HG03064 (cell line): ENCODE measurements at regions not wholly inside any gene's neighbourhood (a gene's known extent, or its start where the extent isn't known, plus 50 kb on each side); places are given as distances from the start of the nearest gene placed in this dataset.

Source experiments
- ATAC-seq: cut with Tn5 transposase; IDR thresholded peaks from one replicate; pipeline ENCODE4 v1.9.1; 2021; ENCODE audit warnings: low read depth; ENCODE audit not compliant: unreplicated experiment

DNA sequence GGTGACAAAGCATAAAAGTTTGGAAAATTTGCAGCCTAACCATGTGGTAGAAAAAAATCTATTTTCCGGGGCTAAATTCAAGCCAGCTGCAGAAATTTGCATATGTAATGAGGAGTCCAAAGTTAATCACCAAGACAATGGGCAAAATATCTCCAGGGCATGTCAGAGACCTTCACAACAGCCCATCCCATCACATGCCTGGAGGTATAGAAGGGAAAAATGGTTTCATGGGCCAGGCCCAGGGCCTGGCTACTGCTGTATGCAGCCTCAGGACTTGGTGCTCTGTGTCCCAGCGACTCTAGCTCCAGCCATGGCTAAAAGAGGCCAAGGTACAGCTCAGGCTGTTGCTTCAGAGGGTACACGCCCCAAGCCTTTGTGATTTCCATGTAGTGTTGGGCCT lies 655.8 kb upstream of the MGAT4C start:
- no peak for ATAC-seq

DNA sequence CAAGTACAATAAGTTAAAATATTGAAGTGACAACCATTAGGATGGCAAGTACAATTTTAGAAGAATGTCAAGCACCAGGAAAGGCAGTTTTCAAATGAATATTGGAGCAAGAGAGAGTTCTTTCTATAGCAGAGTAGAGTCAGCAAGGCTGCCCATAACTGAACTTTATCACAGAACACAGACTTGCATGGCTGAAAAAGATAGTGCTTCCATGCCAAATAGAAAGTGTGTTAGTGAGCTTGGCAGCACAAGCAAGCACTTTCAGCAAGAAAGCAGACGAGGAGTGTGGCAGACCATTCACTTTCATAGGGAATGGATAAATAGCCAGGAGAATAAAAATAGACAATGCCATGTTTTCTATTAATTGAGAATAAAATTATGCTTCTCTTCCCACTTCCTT lies 647.0 kb upstream of the MGAT4C start:
- no peak for ATAC-seq

DNA sequence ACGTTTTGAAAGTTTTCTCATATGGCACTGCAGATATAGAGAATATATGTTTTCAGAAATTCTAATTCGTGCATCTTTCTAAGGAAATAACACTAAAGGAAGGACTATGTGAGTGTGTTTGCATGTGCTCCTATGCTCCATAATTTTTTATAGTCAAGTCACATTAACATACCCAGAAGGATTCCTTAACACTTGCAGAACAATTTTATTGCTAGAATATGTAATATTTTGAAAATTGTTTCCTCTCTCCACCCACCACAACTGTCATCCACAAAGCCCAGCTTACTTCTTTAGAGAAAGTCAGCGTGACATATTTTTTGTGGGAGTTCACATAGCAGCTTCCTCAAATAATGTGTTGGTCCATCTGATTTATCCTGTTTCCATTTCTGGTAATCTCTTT lies 604.6 kb upstream of the MGAT4C start:
- ATAC-seq = no peak

DNA sequence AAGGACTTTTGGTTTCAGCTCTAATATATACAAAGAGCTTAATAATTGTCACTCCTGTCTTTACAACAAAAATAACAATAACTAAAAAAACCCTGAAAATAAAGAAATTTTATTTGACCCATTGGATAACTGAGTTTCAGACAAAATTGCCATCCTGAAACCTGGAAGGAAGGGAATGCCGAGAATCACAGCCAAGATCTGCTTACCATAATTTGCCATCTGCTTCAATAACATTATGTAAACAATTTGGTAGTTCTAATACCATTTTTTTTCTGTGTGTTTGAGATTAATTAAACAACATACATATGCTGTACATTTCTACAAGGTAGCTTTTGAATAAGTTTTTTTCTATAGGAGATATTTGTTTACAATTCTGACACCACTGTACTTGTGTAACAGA lies 596.3 kb upstream of the MGAT4C start:
- no peak for ATAC-seq

DNA sequence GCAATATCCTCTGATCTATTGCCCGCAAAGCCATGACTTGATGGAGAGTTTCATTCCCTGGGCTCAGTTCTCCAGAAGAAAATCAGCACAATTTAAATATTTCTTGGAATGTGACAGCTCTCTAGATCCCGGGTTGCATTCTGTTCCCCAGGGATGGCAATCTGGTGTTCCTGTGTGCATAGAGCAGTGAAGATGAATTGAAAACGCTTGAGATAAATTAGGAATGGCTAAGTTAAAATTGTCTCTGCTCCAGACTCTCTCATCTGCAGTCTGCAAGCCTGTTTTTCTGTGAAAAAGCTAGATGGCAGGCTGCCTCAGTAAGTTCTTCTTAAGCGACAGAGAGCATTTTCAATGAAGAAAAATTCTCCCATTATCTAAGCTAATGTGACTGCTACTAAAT lies 582.5 kb upstream of the MGAT4C start:
- ATAC-seq = no peak

DNA sequence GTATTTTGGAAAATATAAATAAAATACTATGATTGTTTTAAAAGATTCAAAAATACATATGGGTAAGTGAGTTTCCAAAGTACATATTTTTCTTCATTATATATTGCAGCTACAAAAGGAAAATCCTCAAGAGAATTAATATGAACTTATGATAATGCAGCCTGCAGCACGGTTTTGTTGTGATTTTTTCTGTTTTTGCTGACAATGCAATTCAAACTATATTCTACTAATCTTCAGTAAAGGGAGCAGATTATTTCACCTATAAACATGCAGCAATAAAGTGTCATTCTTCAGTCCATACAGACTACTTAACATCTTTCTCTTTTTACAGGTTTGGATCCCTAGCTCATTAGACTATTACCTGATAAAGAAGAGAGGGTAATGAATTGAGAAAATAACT lies 582.1 kb upstream of the MGAT4C start:
- ATAC-seq = no peak

DNA sequence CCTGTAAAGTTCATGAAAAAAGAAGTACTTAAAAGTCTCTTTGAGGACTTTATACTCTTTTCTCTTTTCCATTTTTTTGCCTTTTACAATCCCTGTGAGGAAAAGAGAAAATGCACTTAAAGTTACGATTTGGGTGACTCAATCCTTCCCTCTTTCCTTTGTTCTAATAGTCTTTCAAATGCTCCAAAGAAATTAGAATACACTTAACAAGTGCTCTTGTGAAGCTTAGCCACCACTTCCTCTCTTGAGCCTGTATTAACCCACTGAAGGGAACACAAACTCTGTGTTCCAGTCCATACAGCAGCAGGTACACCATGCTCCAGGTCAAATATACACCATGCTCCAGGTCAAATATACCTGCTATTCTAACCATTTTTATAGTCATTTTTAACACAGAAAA lies 581.1 kb upstream of the MGAT4C start:
- no peak for ATAC-seq

DNA sequence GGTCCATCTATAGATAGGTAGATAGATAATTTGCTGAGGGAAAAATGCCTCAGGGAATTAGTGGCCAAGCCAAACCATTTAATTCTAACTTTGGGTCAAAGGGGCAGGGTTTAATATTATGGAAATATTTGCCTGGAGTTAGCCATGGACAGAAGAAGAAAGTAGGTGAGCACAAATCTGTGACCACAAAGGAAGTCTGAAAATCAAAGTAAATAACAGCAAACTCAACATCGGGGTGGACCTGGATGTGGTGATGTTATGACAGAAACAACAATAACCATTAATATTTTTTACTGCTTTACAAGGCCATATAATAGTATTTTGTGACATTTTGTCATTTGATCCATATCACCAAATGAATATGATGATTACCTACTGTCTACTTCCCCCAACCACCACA lies 578.0 kb upstream of the MGAT4C start:
- no peak for ATAC-seq

DNA sequence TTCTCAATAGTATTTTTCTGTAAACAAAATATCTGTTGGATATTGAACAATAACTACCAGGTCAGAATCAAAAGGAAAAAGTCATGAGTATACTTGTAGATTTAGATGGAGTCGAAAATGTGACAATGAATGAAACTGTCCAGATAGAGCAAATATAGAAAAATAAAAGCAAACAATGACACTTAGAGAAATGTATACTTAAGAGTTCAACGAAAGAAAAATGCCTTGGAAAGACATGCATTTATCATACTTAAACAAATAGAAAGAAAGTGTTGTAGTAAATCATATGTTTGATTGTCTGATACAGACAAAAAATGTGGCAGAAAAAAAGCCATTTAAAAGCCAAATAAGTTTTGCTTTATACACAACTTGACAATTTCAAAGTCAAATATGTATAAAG lies 571.2 kb upstream of the MGAT4C start:
- ATAC-seq = no peak

DNA sequence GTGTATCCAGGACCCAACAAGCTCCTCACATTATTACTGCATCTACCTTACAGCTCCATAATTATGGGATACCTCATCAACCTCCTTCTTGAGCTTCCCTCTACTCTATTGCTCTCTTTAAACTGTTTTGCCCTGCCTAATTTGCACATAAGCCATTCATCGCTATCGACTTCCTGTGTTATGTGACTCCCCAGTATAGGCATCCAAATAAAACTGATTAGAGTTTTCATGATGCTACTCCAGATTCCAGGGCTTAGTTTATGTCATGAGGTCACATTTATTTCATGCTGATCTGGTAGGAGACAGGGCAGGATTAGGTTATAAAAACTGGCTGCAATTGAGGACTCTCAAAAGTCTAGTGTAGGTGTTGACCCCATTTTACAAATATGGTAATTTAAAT lies 569.9 kb upstream of the MGAT4C start:
- no peak for ATAC-seq

DNA sequence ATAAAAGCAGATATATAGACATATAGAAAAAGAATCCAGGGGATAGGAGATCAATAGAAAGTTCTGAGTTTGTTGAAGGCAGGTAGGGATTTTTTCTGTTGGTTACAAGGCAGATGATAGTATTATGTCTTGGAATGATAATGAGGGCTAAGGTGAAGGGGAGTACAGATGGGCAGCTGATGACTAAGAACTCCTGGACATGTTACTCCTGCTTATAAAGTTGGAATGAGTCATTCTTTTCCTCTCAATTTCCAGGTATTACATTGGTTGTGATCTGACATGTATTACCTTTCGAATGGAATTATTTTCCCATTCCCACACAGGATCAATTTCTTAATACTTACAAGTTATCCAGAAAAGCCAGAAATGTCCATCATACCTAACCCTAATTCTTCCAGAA lies 545.2 kb upstream of the MGAT4C start:
- no peak for ATAC-seq

DNA sequence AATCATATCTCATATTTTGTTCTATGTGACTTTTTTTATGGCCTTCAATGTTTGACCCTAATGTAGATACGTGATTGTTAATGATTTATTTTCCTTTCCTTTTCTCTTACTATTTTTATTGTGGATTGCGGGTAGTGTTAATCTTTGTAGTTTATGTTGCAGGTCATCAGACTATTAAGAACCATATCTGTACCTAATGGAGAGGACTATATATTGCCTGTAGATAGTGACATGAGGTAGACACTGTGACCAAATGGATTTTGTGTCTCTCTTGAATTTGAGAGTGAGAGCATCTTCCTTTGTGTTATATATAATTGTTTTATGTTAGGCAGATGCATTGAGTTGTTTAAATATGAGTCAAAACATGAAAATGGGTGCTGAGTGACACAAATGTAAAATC lies 543.4 kb upstream of the MGAT4C start:
- ATAC-seq = no peak

DNA sequence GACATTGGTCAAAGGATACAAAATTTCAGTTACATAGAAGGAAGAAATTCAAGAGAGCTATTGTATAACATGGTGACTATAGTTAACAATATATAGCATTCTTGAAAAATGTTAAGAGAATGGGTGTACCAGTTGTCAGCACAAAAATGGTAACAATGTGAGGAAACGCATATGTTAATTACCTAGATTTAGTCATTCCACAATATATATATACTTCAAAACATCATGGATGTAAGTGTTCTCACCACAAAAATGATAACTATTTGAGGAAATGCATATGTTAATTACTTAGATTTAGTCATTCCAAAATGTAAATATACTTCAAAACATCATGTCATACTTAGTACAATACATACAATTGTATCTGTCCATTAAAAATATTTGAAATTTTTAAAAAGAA lies 540.4 kb upstream of the MGAT4C start:
- no peak for ATAC-seq

DNA sequence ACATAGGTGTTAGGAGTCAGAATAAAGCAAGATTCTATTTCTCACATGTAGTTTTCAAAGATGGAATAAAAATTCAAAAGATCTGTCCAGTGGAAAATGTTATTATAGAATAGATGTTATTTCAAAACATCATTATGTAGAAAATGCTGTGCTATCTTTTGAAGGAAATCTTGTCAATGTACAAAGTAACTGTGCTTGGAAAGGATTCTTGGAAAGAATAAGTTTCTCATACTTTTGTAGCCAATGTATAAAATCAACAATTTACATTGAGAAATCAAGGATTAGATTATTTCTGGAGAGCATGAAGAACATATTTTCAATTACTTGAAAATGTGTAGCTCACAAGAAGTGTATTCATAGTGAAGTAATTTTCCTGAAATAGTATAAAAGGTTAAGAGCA lies 532.5 kb upstream of the MGAT4C start:
- no peak for ATAC-seq

DNA sequence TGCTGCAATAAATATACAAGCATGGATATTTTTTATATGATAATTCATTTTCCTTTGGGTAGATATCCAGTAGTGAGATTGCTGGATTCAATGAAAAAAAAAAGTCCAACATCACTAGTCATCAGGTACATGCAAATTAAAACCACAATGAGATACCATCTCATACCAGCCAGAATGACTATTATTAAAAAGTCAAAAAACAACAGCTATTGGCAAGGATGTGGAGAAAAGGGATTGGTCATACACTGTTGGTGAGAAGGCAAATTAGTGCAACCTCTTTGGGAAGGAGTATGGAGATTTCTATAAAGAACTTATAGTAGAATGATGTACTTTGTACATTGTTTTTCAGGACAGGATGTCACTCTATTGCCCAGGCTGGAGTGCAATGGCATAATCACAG lies 531.2 kb upstream of the MGAT4C start:
- no peak for ATAC-seq

DNA sequence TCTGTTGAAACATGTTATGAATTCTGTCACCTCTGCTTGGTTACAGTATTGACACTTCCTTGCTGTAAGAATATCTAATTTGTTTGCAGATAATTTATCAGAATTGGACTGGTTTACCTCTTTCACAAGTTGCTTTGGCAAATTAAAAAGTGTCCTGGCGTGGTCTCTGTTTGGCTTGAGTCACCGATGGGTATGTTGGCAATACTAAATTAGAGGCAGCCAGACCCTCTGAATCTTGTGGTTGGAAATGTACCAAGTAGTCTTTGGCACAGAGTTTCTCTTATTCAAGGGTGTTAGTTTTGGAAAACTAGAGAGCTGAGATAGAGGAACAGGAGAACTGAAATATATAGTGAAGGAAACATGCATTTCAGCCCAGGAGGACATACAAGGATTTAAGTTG lies 521.1 kb upstream of the MGAT4C start:
- no peak for ATAC-seq

DNA sequence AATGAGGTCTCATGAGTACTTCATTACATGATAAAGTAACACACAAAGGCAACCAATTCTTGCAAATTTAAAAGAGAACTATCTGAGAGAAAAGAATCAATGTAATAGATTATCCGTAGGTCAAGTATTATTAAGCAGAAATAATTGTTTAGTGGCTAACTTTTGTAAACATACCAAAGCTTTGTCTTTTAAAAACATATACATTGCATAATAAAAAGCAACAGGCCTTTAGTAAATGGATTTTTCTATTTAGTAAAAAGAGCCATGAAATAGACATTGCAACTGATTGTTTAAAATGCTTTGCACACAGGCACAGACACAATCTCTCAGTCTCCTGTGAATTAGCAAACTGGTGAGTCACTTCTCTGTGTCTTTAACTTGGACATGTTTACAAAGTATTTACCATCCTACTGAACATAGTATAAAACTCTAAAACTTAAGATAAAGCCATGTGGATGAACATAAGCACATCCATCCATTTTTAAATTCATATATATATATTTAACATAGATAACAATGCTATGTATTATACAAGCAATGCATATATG lies 518.7 kb upstream of the MGAT4C start:
- ATAC-seq = no peak

DNA sequence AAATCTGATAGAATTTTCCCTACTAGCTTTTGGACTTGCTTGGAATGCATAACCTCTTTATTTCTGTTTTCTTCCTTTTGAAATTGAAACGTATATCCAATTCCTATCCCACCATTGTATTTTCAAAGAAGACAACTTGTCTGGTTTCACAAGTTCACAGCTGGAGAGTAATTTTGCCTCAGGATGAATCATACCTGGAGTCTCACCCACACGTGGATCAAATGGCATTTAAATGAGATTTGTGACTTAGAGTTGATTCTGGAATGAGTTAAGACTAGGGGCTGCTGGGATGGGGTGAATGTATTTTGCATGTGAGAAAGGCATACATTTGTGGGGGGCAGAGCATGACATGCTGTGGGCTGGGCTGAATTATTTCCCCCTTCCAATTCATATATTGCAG lies 516.5 kb upstream of the MGAT4C start:
- no peak for ATAC-seq

DNA sequence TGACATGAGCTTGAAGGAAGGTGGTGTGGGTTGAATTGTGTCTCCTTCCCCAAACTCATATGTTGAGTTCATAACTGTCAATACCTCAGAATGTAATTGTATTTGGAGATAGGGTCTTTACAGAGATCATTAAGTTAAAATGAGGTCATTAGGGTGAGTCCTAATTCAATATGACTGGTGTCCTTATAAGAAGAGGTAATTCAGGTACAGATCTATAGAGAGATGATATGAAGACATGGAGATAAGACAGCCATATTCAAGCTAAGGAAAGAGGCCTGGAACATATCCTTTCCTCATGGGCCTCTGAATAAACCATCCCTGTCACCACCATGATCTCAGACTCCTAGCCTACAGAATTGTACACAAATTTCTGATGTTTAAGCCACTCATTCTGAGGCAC lies 514.7 kb upstream of the MGAT4C start:
- no peak for ATAC-seq

DNA sequence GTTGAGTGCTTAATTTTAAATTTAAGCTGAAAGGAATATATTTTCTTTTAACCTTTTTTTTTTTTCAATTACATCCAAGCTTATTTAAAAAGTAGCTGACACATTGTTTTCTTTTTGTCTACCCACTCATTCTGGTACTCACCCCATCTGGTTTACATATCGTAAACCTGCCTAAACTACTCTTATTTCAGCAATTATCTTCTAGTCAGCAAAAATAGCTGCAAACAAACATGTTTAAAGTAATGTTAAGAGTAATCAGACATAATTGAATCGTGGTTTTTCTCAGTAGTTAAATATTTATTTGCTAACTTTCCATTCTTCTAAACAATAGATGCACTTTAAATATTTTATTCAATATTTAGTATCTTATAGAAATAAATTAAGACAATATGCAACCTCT lies 492.7 kb upstream of the MGAT4C start:
- ATAC-seq = no peak

DNA sequence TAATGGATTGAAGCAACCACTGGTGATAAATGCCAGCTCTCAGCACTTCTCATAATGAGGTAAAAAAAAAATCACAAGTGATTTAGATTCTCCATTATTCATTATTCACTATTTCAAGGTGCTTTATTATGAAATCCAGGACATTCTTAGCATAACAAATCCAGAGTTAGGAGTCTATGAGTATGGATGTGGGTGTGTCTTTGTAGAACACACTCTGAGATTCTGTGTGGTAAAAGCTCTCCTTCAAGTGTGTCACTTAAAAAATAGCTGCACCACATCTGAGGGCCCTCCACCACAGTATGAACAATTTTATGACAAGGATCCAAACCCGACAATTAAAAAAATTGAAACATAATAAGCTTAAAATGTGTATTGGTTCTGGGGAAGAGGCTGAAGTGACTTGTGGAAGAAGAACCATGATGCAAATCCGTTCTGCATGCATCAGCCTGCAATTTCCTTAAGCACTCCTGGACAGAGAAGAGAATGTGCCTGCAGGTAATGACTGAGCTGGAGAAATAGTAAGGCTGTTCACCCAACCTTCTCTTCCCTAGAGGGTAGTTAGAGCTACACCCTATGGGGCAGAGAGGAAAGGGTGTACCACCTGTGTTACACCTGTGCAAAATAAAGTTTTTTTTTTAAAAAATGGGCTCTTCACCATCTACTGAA lies 488.5 kb upstream of the MGAT4C start:
- ATAC-seq = no peak

DNA sequence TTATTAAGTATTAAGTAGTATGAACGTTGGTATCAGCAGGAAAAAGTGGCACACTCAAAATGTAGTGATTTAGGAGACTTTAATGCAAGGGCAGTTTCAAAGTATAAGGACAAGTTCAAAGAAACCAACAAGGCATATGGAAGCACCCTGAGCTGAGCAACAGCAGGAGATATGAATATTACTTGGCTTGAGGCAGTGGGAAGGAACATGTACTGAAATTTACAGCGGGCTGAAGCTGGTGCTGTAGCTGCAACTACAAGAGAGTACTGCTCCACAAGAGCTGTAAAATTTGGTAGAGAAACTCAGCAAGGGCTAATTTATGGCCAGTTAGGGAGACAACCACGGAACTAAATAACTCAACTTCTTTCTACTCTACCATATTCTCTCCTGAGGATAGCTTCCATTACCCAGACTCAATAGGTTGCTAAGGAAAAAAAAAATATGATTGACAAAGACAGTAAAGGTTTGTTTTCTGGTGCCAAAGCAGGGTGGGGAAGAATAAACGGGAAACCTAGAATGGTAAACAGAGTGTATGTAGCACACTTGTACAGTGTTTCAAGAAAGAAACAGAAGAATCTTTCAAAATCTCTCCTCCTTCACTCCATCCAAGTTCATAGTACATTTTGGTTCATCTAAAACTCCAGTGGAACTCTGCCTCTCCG lies 487.8 kb upstream of the MGAT4C start:
- no peak for ATAC-seq
